ENCODE measurements at regions not wholly inside any gene's neighbourhood (a gene's known extent, or its start where the extent isn't known, plus 50 kb on each side); places are given as distances from the start of the nearest gene placed in this dataset.

- no peak for DNase-seq (ENCODE audit: low spot score)
Measured at GRCh38 chr13:64311948-64312347, 2896.3 kb upstream of the PCDH20 start.

GRCh38 chr13:64311112-64311511 is 2895.5 kb upstream of the PCDH20 start:
- no peak for DNase-seq (ENCODE audit: low spot score)

GRCh38 chr13:64305246-64305645 is 2889.6 kb upstream of the PCDH20 start:
- DNase-seq (ENCODE audit: low spot score) = no peak

- DNase-seq (ENCODE audit: low spot score) = no peak
Measured at GRCh38 chr13:64300239-64300638, 2884.6 kb upstream of the PCDH20 start.

GRCh38 chr13:64293923-64294322 is 2878.3 kb upstream of the PCDH20 start:
- DNase-seq (ENCODE audit: low spot score) = no peak

- no peak for DNase-seq (ENCODE audit: low spot score)
Measured at GRCh38 chr13:64289702-64290101, 2874.1 kb upstream of the PCDH20 start.

GRCh38 chr13:64283926-64284325 is 2868.3 kb upstream of the PCDH20 start:
- no peak for DNase-seq (ENCODE audit: low spot score)

- DNase-seq (ENCODE audit: low spot score) = no peak
Measured at GRCh38 chr13:64278493-64278892, 2862.8 kb upstream of the PCDH20 start.

GRCh38 chr13:64277097-64277496 is 2861.4 kb upstream of the PCDH20 start:
- no peak for DNase-seq (ENCODE audit: low spot score)

GRCh38 chr13:64276232-64276631 is 2860.6 kb upstream of the PCDH20 start:
- DNase-seq (ENCODE audit: low spot score) = no peak

- DNase-seq (ENCODE audit: low spot score) = no peak
Measured at GRCh38 chr13:64274481-64275217, 2859.0 kb upstream of the PCDH20 start.

- DNase-seq (ENCODE audit: low spot score) = no peak
Measured at GRCh38 chr13:64273780-64274179, 2858.1 kb upstream of the PCDH20 start.

GRCh38 chr13:64272681-64273080 is 2857.0 kb upstream of the PCDH20 start:
- DNase-seq (ENCODE audit: low spot score) = no peak

- DNase-seq (ENCODE audit: low spot score) = no peak
Measured at GRCh38 chr13:64266024-64266423, 2850.4 kb upstream of the PCDH20 start.

- DNase-seq (ENCODE audit: low spot score) = no peak
Measured at GRCh38 chr13:64263285-64263684, 2847.6 kb upstream of the PCDH20 start.

- DNase-seq (ENCODE audit: low spot score) = no peak
Measured at GRCh38 chr13:64256751-64257150, 2841.1 kb upstream of the PCDH20 start.

GRCh38 chr13:64255988-64256387 is 2840.3 kb upstream of the PCDH20 start:
- DNase-seq (ENCODE audit: low spot score) = no peak

GRCh38 chr13:64248371-64249065 is 2832.9 kb upstream of the PCDH20 start:
- no peak for DNase-seq (ENCODE audit: low spot score)

- no peak for DNase-seq (ENCODE audit: low spot score)
Measured at GRCh38 chr13:64239372-64239771, 2823.7 kb upstream of the PCDH20 start.

- DNase-seq (ENCODE audit: low spot score) = no peak
Measured at GRCh38 chr13:64234255-64234654, 2818.6 kb upstream of the PCDH20 start.

- no peak for DNase-seq (ENCODE audit: low spot score)
Measured at GRCh38 chr13:64223016-64223415, 2807.4 kb upstream of the PCDH20 start.

GRCh38 chr13:64206430-64207225 is 2791.0 kb upstream of the PCDH20 start:
- no peak for DNase-seq (ENCODE audit: low spot score)

- no peak for DNase-seq (ENCODE audit: low spot score)
Measured at GRCh38 chr13:64202517-64202916, 2786.9 kb upstream of the PCDH20 start.
